GM12878 (cell line): ENCODE measurements at regions not wholly inside any gene's neighbourhood (a gene's known extent, or its start where the extent isn't known, plus 50 kb on each side); places are given as distances from the start of the nearest gene placed in this dataset.

Experiments
- ATAC-seq: fragments of 200-7000 bp; cut with Tn5 transposase; 3 replicates; pipeline ENCODE4 v1.9.1; 2020; ENCODE audit warnings: mild to moderate bottlenecking, moderate library complexity
- BruUV-seq: library from RNA; stranded (reverse); fragments of 400-500 nt; replicated peaks from 2 replicates; lab custom pipeline; 2021; lab: Mats Ljungman, UMichigan
- CTCF ChIA-PET: fragments of 300-600 bp; sonication (Branson Sonifier 250); formaldehyde crosslinking; extraction: SDS; loops from one replicate; lab custom pipeline; 2021; ENCODE audit warnings: inconsistent platforms; lab: Yijun Ruan, JAX
- POLR2A ChIA-PET: fragments of 350-600 bp; formaldehyde crosslinking; extraction: SDS; loops from one replicate; lab custom pipeline; 2021; ENCODE audit warnings: inconsistent platforms; lab: Charles Lee
- RAD21 ChIA-PET: fragments of 300-600 bp; sonication (Branson Sonifier 250); formaldehyde crosslinking; loops from one replicate; lab custom pipeline; 2023; ENCODE audit warnings: antibody characterized with exemption; ENCODE audit not compliant: unreplicated experiment; lab: Charles Lee
- SMC1A ChIA-PET: fragments of 300-600 bp; sonication (Branson Sonifier 250); formaldehyde crosslinking; loops from one replicate; lab custom pipeline; 2023; ENCODE audit not compliant: unreplicated experiment, uncharacterized antibody; lab: Charles Lee
- DNase-seq: peaks from one replicate; pipeline ENCODE4 v3.0.0-alpha.2; 2011; ENCODE audit warnings: low read depth, low spot score
- FAIRE-seq: peaks from 3 replicates; lab custom pipeline; 2011; peaks lifted over from hg19 to GRCh38; lab: Jason Lieb, UNC
- H2AFZ ChIP-seq: 2 replicates; pipeline ENCODE4 v1.6.0; 2011; ENCODE audit warnings: low read depth, low read length, control low read depth; ENCODE audit not compliant: control insufficient read depth
- H3K27ac ChIP-seq: 2 replicates; pipeline ENCODE4 v1.5.1; 2011; ENCODE audit warnings: control low read depth; ENCODE audit not compliant: control insufficient read depth, insufficient read depth
- H3K27me3 ChIP-seq, 2 experiments: replicated peaks in 1 of 2; 2 replicates each; pipeline versions ENCODE4 v1.6.0 to v1.6.1; 2011; ENCODE audit warnings: low read length in 1 of 2; ENCODE audit not compliant: control insufficient read depth in 2 of 2, insufficient read depth in 2 of 2
- H3K36me3 ChIP-seq, 2 experiments: 2 replicates each; pipeline ENCODE4 v1.5.1; 2011; ENCODE audit warnings: low read length in 1 of 2; ENCODE audit not compliant: control insufficient read depth in 2 of 2, insufficient read depth in 2 of 2
- H3K4me1 ChIP-seq: 2 replicates; pipeline ENCODE4 v1.6.1; 2011; ENCODE audit warnings: mild to moderate bottlenecking, low read length, moderate library complexity, mixed read lengths; ENCODE audit not compliant: control insufficient read depth, insufficient read depth
- H3K4me2 ChIP-seq: 2 replicates; pipeline ENCODE4 v1.6.0; 2011; ENCODE audit warnings: control low read depth; ENCODE audit not compliant: control insufficient read depth, insufficient read depth
- H3K4me3 ChIP-seq: fragments of 200-600 bp; sonication (generic); 2 replicates; pipeline ENCODE4 v1.5.1; 2016
- H3K79me2 ChIP-seq: 2 replicates; pipeline ENCODE4 v1.6.0; 2011; ENCODE audit warnings: low read length; ENCODE audit not compliant: control insufficient read depth, insufficient read depth
- H3K9ac ChIP-seq: 2 replicates; pipeline ENCODE4 v1.8.0; 2011; ENCODE audit warnings: low read length, control low read depth, mixed read lengths; ENCODE audit not compliant: control insufficient read depth, insufficient read depth
- H3K9me3 ChIP-seq: replicated peaks from 3 replicates; pipeline ENCODE4 v1.5.1; 2011; ENCODE audit warnings: mild to moderate bottlenecking, low read length; ENCODE audit not compliant: control insufficient read depth, insufficient read depth
- H4K20me1 ChIP-seq: 2 replicates; pipeline ENCODE4 v1.6.0; 2011; ENCODE audit not compliant: control insufficient read depth, insufficient read depth
- CBX3 ChIP-seq: fragments of 200-600 bp; sonication (generic); IDR thresholded peaks from 2 replicates; pipeline ENCODE4 v1.6.1; 2016; ENCODE audit warnings: low read depth, borderline replicate concordance
- CHD2 ChIP-seq: IDR thresholded peaks from 2 replicates; pipeline ENCODE4 v1.6.1; 2011; ENCODE audit warnings: low read depth, low read length, improper control_type of control experiment, borderline replicate concordance
- E2F8 ChIP-seq: fragments of 450-650 bp; IDR thresholded peaks from 2 replicates; pipeline ENCODE4 v1.6.1; 2018; ENCODE audit warnings: mild to moderate bottlenecking, low read depth, moderate library complexity; ENCODE audit not compliant: partially characterized antibody
- KAT2A ChIP-seq: conservative IDR thresholded peaks from 2 replicates; pipeline ENCODE4 v1.6.1; 2011; ENCODE audit warnings: low read depth, low read length; ENCODE audit not compliant: control insufficient read depth
- MLLT1 ChIP-seq: fragments of 450-650 bp; IDR thresholded peaks from 2 replicates; pipeline ENCODE4 v1.6.1; 2016; ENCODE audit warnings: mild to moderate bottlenecking
- MYC ChIP-seq: IDR thresholded peaks from 2 replicates; pipeline ENCODE4 v1.6.1; 2011; ENCODE audit warnings: mild to moderate bottlenecking, low read length, moderate library complexity, inconsistent platforms; ENCODE audit not compliant: insufficient read depth, insufficient replicate concordance, insufficient read length, severe bottlenecking
- PML ChIP-seq: IDR thresholded peaks from 2 replicates; pipeline ENCODE4 v1.6.1; 2012; ENCODE audit warnings: low read length, inconsistent platforms
- RBBP5 ChIP-seq: fragments of 200-600 bp; sonication (generic); conservative IDR thresholded peaks from 2 replicates; pipeline ENCODE4 v1.6.1; 2016
- WGBS: methylation state at CpG from one replicate; pipeline ENCODE4 v1.1.6; 2016; ENCODE audit warnings: low lambda C conversion rate; ENCODE audit not compliant: insufficient replicate concordance, insufficient coverage; ENCODE audit errors: missing lambda C conversion rate; 5-methylcytosine and 5-hydroxymethylcytosine counted together
- in situ Hi-C: fragments of 300-500 bp; cut with MboI; formaldehyde crosslinking; loops from 9 replicates; pipeline ENCODE4 v1.14.3; 2018; ENCODE audit warnings: mixed read lengths
- intact Hi-C: fragments of 100-400 bp; cut with micrococcal nuclease; formaldehyde crosslinking; loops from one replicate; pipeline ENCODE4 v1.14.2; 2022; ENCODE audit not compliant: unreplicated experiment

GRCh38 chr2:204473224-204473623 is 72.1 kb upstream of the PARD3B start (continued):
- no peak for TF ChIP-seq PML
- TF ChIP-seq MLLT1: no peak
- no peak for TF ChIP-seq KAT2A
- TF ChIP-seq RBBP5: no peak

GRCh38 chr2:204475399-204475798 is 69.9 kb upstream of the PARD3B start:
- H2AFZ ChIP-seq: no peak overlapping the region
- intact Hi-C loops (no loop called here), in situ Hi-C loops (no loop called here)
- no peaks in the 10 kb centered on the region for H4K20me1 ChIP-seq
- no peak overlapping the region for H3K9ac ChIP-seq
- no peaks in the 10 kb centered on the region for H3K79me2 ChIP-seq
- ATAC-seq: no peak
- H3K27me3 ChIP-seq: no peaks in the 10 kb centered on the region
- no TSS peak for BruUV-seq
- no peak overlapping the region for H3K4me2 ChIP-seq
- no peak overlapping the region for H3K4me3 ChIP-seq
- DNase-seq: no peak
- WGBS: 64% methylated on average over 5 of the region's 5 CpGs
- H3K36me3 ChIP-seq: no peaks in the 10 kb centered on the region
- TF ChIP-seq CHD2 (no peak), CBX3 (no peak), MYC (no peak), E2F8 (no peak)
- SMC1A ChIA-PET: no interaction called here
- H3K27ac ChIP-seq: no peak overlapping the region
- H3K9me3 ChIP-seq: no peaks in the 10 kb centered on the region
- RAD21 ChIA-PET: no interaction called here
- no peaks in the 10 kb centered on the region for H3K4me1 ChIP-seq
- POLR2A ChIA-PET: no interaction called here
- CTCF ChIA-PET: no interaction called here
- no peak for FAIRE-seq
